TTC549 (cell line): ENCODE measurements at regions not wholly inside any gene's neighbourhood (a gene's known extent, or its start where the extent isn't known, plus 50 kb on each side); places are given as distances from the start of the nearest gene placed in this dataset.
"Not testable (repeated sequence)": the region's sequence is repeated elsewhere in the genome, so short reads cannot be mapped to it uniquely, and the experiment has no call there.

ENCODE experiments used
- FAIRE-seq: peaks from 2 replicates; lab custom pipeline; 2012; peaks lifted over from hg19 to GRCh38; lab: Jason Lieb, UNC

- peak; percentile 67 for FAIRE-seq
Measured at GRCh38 chr12:75665216-75665615, 153.8 kb upstream of the KRR1 start.

GRCh38 chr12:75662511-75663159 lies 151.2 kb upstream of the KRR1 start:
- no peak for FAIRE-seq

GRCh38 chr12:75661908-75662307 lies 150.5 kb upstream of the KRR1 start:
- no peak for FAIRE-seq

GRCh38 chr12:75660805-75661404 lies 149.5 kb upstream of the KRR1 start:
- no peak for FAIRE-seq

GRCh38 chr12:75660107-75660530 lies 148.7 kb upstream of the KRR1 start:
- peak; percentile 40 for FAIRE-seq

- no peak for FAIRE-seq
Measured at GRCh38 chr12:75658901-75659823, 147.8 kb upstream of the KRR1 start.

- no peak for FAIRE-seq
Measured at GRCh38 chr12:75658286-75658685, 146.9 kb upstream of the KRR1 start.

GRCh38 chr12:75657831-75658230 lies 146.4 kb upstream of the KRR1 start:
- no peak for FAIRE-seq

- not testable (repeated sequence) for FAIRE-seq
Measured at GRCh38 chr12:75657354-75657753, 145.9 kb upstream of the KRR1 start.

GRCh38 chr12:75656648-75657047 lies 145.2 kb upstream of the KRR1 start:
- no peak for FAIRE-seq

GRCh38 chr12:75656210-75656609 lies 144.8 kb upstream of the KRR1 start:
- no peak for FAIRE-seq

- no peak for FAIRE-seq
Measured at GRCh38 chr12:75655315-75655806, 144.0 kb upstream of the KRR1 start.

- no peak for FAIRE-seq
Measured at GRCh38 chr12:75651342-75651695, 139.9 kb upstream of the KRR1 start.

- no peak for FAIRE-seq
Measured at GRCh38 chr12:75650595-75651341, 139.4 kb upstream of the KRR1 start.

- no peak for FAIRE-seq
Measured at GRCh38 chr12:75650100-75650499, 138.7 kb upstream of the KRR1 start.

- FAIRE-seq = no peak
Measured at GRCh38 chr12:75648856-75649255, 137.4 kb upstream of the KRR1 start.

- FAIRE-seq = no peak
Measured at GRCh38 chr12:75646329-75647210, 135.2 kb upstream of the KRR1 start.

GRCh38 chr12:75644472-75645072 lies 133.2 kb upstream of the KRR1 start:
- no peak for FAIRE-seq

GRCh38 chr12:75643119-75643518 lies 131.7 kb upstream of the KRR1 start:
- FAIRE-seq = not testable (repeated sequence)

- peak; percentile 56 for FAIRE-seq
Measured at GRCh38 chr12:75642226-75642625, 130.8 kb upstream of the KRR1 start.
